IMR-90 (cell line): ENCODE measurements at regions not wholly inside any gene's neighbourhood (a gene's known extent, or its start where the extent isn't known, plus 50 kb on each side); places are given as distances from the start of the nearest gene placed in this dataset.

Experiments
- ATAC-seq: fragments of 200-7000 bp; cut with Tn5 transposase; 2 replicates; pipeline ENCODE4 v1.9.1; 2020; ENCODE audit warnings: low read depth, mild to moderate bottlenecking, moderate library complexity
- BruUV-seq: library from RNA; stranded (reverse); fragments of 400-500 nt; replicated peaks from 2 replicates; lab custom pipeline; 2021; lab: Mats Ljungman, UMichigan
- CTCF ChIA-PET: fragments of 300-600 bp; formaldehyde crosslinking; extraction: SDS; loops from one replicate; lab custom pipeline; 2021; ENCODE audit warnings: antibody characterized with exemption; lab: Yijun Ruan, JAX
- POLR2A ChIA-PET: fragments of 300-600 bp; sonication (Branson Sonifier 250); formaldehyde crosslinking; loops from one replicate; lab custom pipeline; 2022; ENCODE audit warnings: antibody characterized with exemption; ENCODE audit not compliant: unreplicated experiment; lab: Charles Lee
- DNase-seq: peaks from one replicate; pipeline ENCODE4 v3.0.0; 2013
- H2AFZ ChIP-seq: replicated peaks from 2 replicates; pipeline ENCODE3; 2013; ENCODE audit warnings: low read length, mild to moderate bottlenecking; ENCODE audit not compliant: poor library complexity
- H2AK5ac ChIP-seq: 2 replicates; pipeline ENCODE4 v1.6.1; 2013; ENCODE audit warnings: low read depth, low read length, inconsistent platforms
- H2AK9ac ChIP-seq: replicated peaks from 2 replicates; pipeline ENCODE3; 2013; ENCODE audit warnings: mild to moderate bottlenecking, low read depth, low read length, moderate library complexity; ENCODE audit not compliant: poor library complexity
- H2BK120ac ChIP-seq: 2 replicates; pipeline ENCODE4 v1.6.1; 2013; ENCODE audit warnings: low read depth, low read length, inconsistent platforms
- H2BK15ac ChIP-seq: 3 replicates; pipeline ENCODE4 v1.6.1; 2013; ENCODE audit warnings: low read depth, low read length, inconsistent platforms
- H2BK20ac ChIP-seq: 2 replicates; pipeline ENCODE4 v1.6.1; 2013; ENCODE audit warnings: low read depth, mild to moderate bottlenecking, inconsistent platforms, low read length, moderate library complexity
- H2BK5ac ChIP-seq: 2 replicates; pipeline ENCODE4 v1.6.1; 2013; ENCODE audit warnings: mild to moderate bottlenecking, low read depth, low read length, inconsistent platforms; ENCODE audit not compliant: poor library complexity, severe bottlenecking
- H3K14ac ChIP-seq: replicated peaks from 2 replicates; pipeline ENCODE4 v1.6.1; 2013; ENCODE audit warnings: low read depth, low read length, inconsistent platforms
- H3K18ac ChIP-seq: 2 replicates; pipeline ENCODE4 v1.6.1; 2013; ENCODE audit warnings: low read depth, low read length, control low read depth
- H3K23ac ChIP-seq: 2 replicates; pipeline ENCODE4 v1.6.1; 2013; ENCODE audit warnings: low read depth, low read length, inconsistent platforms
- H3K27ac ChIP-seq: 2 replicates; pipeline ENCODE4 v1.5.1; 2013; ENCODE audit warnings: mild to moderate bottlenecking, control low read depth, low read length; ENCODE audit not compliant: insufficient read depth
- H3K27me3 ChIP-seq: 2 replicates; pipeline ENCODE4 v1.6.1; 2013; ENCODE audit warnings: low read length; ENCODE audit not compliant: control insufficient read depth, insufficient read depth
- H3K36me3 ChIP-seq: 2 replicates; pipeline ENCODE4 v1.6.1; 2013; ENCODE audit warnings: low read length, mixed read lengths; ENCODE audit not compliant: control insufficient read depth, insufficient read depth
- H3K4ac ChIP-seq: 2 replicates; pipeline ENCODE4 v1.6.1; 2013; ENCODE audit warnings: low read depth, low read length, inconsistent platforms
- H3K4me1 ChIP-seq: 2 replicates; pipeline ENCODE4 v1.6.1; 2013; ENCODE audit warnings: low read length, mixed read lengths; ENCODE audit not compliant: control insufficient read depth, insufficient read depth
- H3K4me2 ChIP-seq: 2 replicates; pipeline ENCODE4 v1.6.1; 2013; ENCODE audit warnings: low read depth, mild to moderate bottlenecking, control low read depth, low read length, moderate library complexity
- H3K4me3 ChIP-seq: 2 replicates; pipeline ENCODE4 v1.5.1; 2013; ENCODE audit warnings: low read depth, mild to moderate bottlenecking, control low read depth, low read length, moderate library complexity; ENCODE audit not compliant: insufficient read depth
- H3K56ac ChIP-seq: 2 replicates; pipeline ENCODE4 v1.6.1; 2013; ENCODE audit warnings: low read length, inconsistent platforms; ENCODE audit not compliant: insufficient read depth; ENCODE audit errors: extremely low read depth
- H3K79me1 ChIP-seq, 2 experiments: 2 replicates each; pipeline ENCODE4 v1.6.1; 2013; ENCODE audit warnings: low read length in 2 of 2, inconsistent platforms in 1 of 2, low read depth in 1 of 2
- H3K9ac ChIP-seq: 2 replicates; pipeline ENCODE4 v1.6.1; 2013; ENCODE audit warnings: low read depth, low read length, control low read depth
- H3K9me1 ChIP-seq: 2 replicates; pipeline ENCODE4 v1.6.1; 2013; ENCODE audit warnings: low read length, inconsistent platforms; ENCODE audit not compliant: insufficient read depth
- H3K9me3 ChIP-seq: 2 replicates; pipeline ENCODE4 v1.6.1; 2013; ENCODE audit warnings: low read length; ENCODE audit not compliant: control insufficient read depth, insufficient read depth
- H4K20me1 ChIP-seq: 2 replicates; pipeline ENCODE4 v1.6.1; 2013; ENCODE audit warnings: low read length, inconsistent platforms; ENCODE audit not compliant: insufficient read depth
- H4K5ac ChIP-seq: 2 replicates; pipeline ENCODE4 v1.6.1; 2013; ENCODE audit warnings: mild to moderate bottlenecking, low read depth, low read length, control low read depth
- H4K8ac ChIP-seq, 2 experiments: 2 replicates each; pipeline ENCODE4 v1.6.1; 2013; ENCODE audit warnings: low read depth in 2 of 2, low read length in 2 of 2, control low read depth in 1 of 2, inconsistent platforms in 1 of 2
- H4K91ac ChIP-seq: 2 replicates; pipeline ENCODE4 v1.6.1; 2013; ENCODE audit warnings: low read depth, low read length, inconsistent platforms; ENCODE audit not compliant: insufficient read depth
- BHLHE40 ChIP-seq: fragments of 150-350 bp; IDR thresholded peaks from 2 replicates; pipeline ENCODE4 v1.6.1; 2016; ENCODE audit warnings: mild to moderate bottlenecking, low read depth, low read length
- CEBPB ChIP-seq: IDR thresholded peaks from 2 replicates; pipeline ENCODE4 v1.6.1; 2012; ENCODE audit warnings: low read depth, low read length, improper control_type of control experiment
- CHD1 ChIP-seq: IDR thresholded peaks from 2 replicates; pipeline ENCODE4 v1.6.1; 2012; ENCODE audit warnings: low read depth, low read length, improper control_type of control experiment
- CTCF ChIP-seq: conservative IDR thresholded peaks from 2 replicates; pipeline ENCODE4 v1.5.1; 2012; ENCODE audit warnings: mild to moderate bottlenecking, low read depth, low read length, improper control_type of control experiment
- ELK1 ChIP-seq: fragments of 150-350 bp; IDR thresholded peaks from 2 replicates; pipeline ENCODE4 v1.6.1; 2016; ENCODE audit warnings: low read depth, mild to moderate bottlenecking, low read length, moderate library complexity, borderline replicate concordance
- FOS ChIP-seq: fragments of 150-350 bp; IDR thresholded peaks from 2 replicates; pipeline ENCODE4 v1.6.1; 2016; ENCODE audit warnings: low read depth, low read length
- MAFK ChIP-seq: IDR thresholded peaks from 2 replicates; pipeline ENCODE4 v1.6.1; 2012; ENCODE audit warnings: low read depth, low read length, improper control_type of control experiment
- MAZ ChIP-seq: IDR thresholded peaks from 2 replicates; pipeline ENCODE4 v1.6.1; 2012; ENCODE audit warnings: low read depth, mild to moderate bottlenecking, low read length, improper control_type of control experiment, moderate library complexity, borderline replicate concordance
- MXI1 ChIP-seq: IDR thresholded peaks from 2 replicates; pipeline ENCODE4 v1.6.1; 2012; ENCODE audit warnings: low read depth, mild to moderate bottlenecking, low read length, moderate library complexity, borderline replicate concordance
- NFE2L2 ChIP-seq: fragments of 150-350 bp; IDR thresholded peaks from 2 replicates; pipeline ENCODE4 v1.6.1; 2016; ENCODE audit warnings: low read depth, mild to moderate bottlenecking, low read length
- POLR2A ChIP-seq: IDR thresholded peaks from 2 replicates; pipeline ENCODE4 v1.6.1; 2012; ENCODE audit warnings: mild to moderate bottlenecking, low read depth, low read length
- RAD21 ChIP-seq: IDR thresholded peaks from 2 replicates; pipeline ENCODE4 v1.6.1; 2012; ENCODE audit warnings: low read length, improper control_type of control experiment
- RCOR1 ChIP-seq: IDR thresholded peaks from 2 replicates; pipeline ENCODE4 v1.6.1; 2012; ENCODE audit warnings: mild to moderate bottlenecking, low read length, improper control_type of control experiment; ENCODE audit not compliant: insufficient replicate concordance
- RFX5 ChIP-seq: IDR thresholded peaks from 2 replicates; pipeline ENCODE4 v1.8.0; 2012; ENCODE audit warnings: low read depth, mild to moderate bottlenecking, low read length, moderate library complexity
- SMC3 ChIP-seq: fragments of 150-350 bp; IDR thresholded peaks from 2 replicates; pipeline ENCODE4 v1.6.1; 2016; ENCODE audit warnings: low read depth, mild to moderate bottlenecking, antibody characterized with exemption, low read length, moderate library complexity
- USF2 ChIP-seq: fragments of 150-350 bp; IDR thresholded peaks from 2 replicates; pipeline ENCODE4 v1.6.1; 2017; ENCODE audit warnings: mild to moderate bottlenecking, antibody characterized with exemption, low read length, low read depth
- WGBS, 2 experiments: methylation state at CpG; one replicate each; pipeline versions ENCODE4 v1.1.5 to v1.1.7; 2013; ENCODE audit warnings: missing lambda C conversion rate in 2 of 2; ENCODE audit not compliant: insufficient read length in 1 of 2; ENCODE audit errors: extremely low coverage in 2 of 2; 5-methylcytosine and 5-hydroxymethylcytosine counted together
- dilution Hi-C: fragments of 300-500 bp; cut with HindIII; formaldehyde crosslinking; loops from one replicate; pipeline ENCODE4 v1.14.3; 2018; ENCODE audit warnings: low sequenced_read_pairs; ENCODE audit not compliant: unreplicated experiment
- in situ Hi-C: fragments of 300-500 bp; cut with MboI; formaldehyde crosslinking; loops from 3 replicates; pipeline ENCODE4 v1.14.3; 2019; ENCODE audit warnings: low sequenced_read_pairs, inconsistent platforms, mixed read lengths
- intact Hi-C: fragments of 100-400 bp; cut with micrococcal nuclease; formaldehyde crosslinking; loops from 2 replicates; pipeline ENCODE4 v1.10.0; 2022

- Histone ChIP-seq H3K9me3 (peaks cover 9% of the 10 kb centered on the region), H2BK20ac (no peak overlapping the region), H3K14ac (no peak overlapping the region), H2BK15ac (no peak overlapping the region), H2BK120ac (no peak overlapping the region), H3K4me3 (no peak overlapping the region), H4K5ac (no peak overlapping the region), H3K27ac (no peak overlapping the region), H3K79me1 (no peaks in the 10 kb centered on the region), H3K9me1 (no peaks in the 10 kb centered on the region), H2AK5ac (no peak overlapping the region), H3K18ac (no peak overlapping the region), H2AFZ (no peak overlapping the region), H3K4me1 (no peaks in the 10 kb centered on the region), H3K9ac (no peak overlapping the region), H3K27me3 (no peaks in the 10 kb centered on the region), H4K8ac (no peak overlapping the region), H4K20me1 (no peaks in the 10 kb centered on the region), H3K36me3 (no peaks in the 10 kb centered on the region), H3K4me2 (no peak overlapping the region), H2AK9ac (no peak overlapping the region), H3K23ac (no peak overlapping the region), H3K4ac (no peak overlapping the region), H2BK5ac (no peak overlapping the region), H3K56ac (no peak overlapping the region), H4K91ac (no peak overlapping the region)
- 80% methylated on average over 2 of the region's 4 CpGs; no CpG with 5 or more reads in 1 of the 2 experiments for WGBS, 2 experiments
- dilution Hi-C loops: no loop called here
- TF ChIP-seq MXI1 (no peak), RCOR1 (no peak), POLR2A (no peak), MAFK (no peak), RAD21 (no peak), CEBPB (no peak), FOS (no peak), MAZ (no peak), NFE2L2 (no peak), SMC3 (no peak), USF2 (no peak), BHLHE40 (no peak), ELK1 (no peak), CHD1 (no peak), RFX5 (no peak), CTCF (no peak)
- ChIA-PET POLR2A (no interaction called here), CTCF (no interaction called here)
- DNase-seq: no peak
- intact Hi-C loops: no loop called here
- ATAC-seq: no peak
- no TSS peak for BruUV-seq
- in situ Hi-C loops: no loop called here
Observed at GRCh38 chr4:18342847-18343246, 321.3 kb upstream of the LCORL start.
